Panc1 (cell line): ENCODE measurements at regions not wholly inside any gene's neighbourhood (a gene's known extent, or its start where the extent isn't known, plus 50 kb on each side); places are given as distances from the start of the nearest gene placed in this dataset.

Source experiments
- ATAC-seq: fragments of 200-7000 bp; cut with Tn5 transposase; 2 replicates; pipeline ENCODE4 v1.9.1; 2020; ENCODE audit warnings: mild to moderate bottlenecking, moderate library complexity
- BruUV-seq: library from RNA; stranded (reverse); fragments of 400-500 nt; replicated peaks from 2 replicates; lab custom pipeline; 2021; lab: Mats Ljungman, UMichigan
- CTCF ChIA-PET: fragments of 300-600 bp; sonication (Branson Sonifier 250); formaldehyde crosslinking; loops from one replicate; lab custom pipeline; 2022; ENCODE audit warnings: antibody characterized with exemption; lab: Charles Lee
- POLR2A ChIA-PET: fragments of 300-600 bp; sonication (Branson Sonifier 250); formaldehyde crosslinking; loops from one replicate; lab custom pipeline; 2022; ENCODE audit warnings: antibody characterized with exemption; lab: Charles Lee
- DNase-seq: peaks from one replicate; pipeline ENCODE4 v3.0.0-alpha.2; 2010; ENCODE audit warnings: low read depth, low spot score
- H3K27ac ChIP-seq: 2 replicates; pipeline ENCODE4 v1.5.1; 2011; ENCODE audit warnings: mild to moderate bottlenecking, low read length, inconsistent platforms
- H3K27me3 ChIP-seq: fragments of 200-500 bp; sonication (Bioruptor generic); 2 replicates; pipeline ENCODE4 v1.6.0; 2014; ENCODE audit warnings: low read length, inconsistent platforms; ENCODE audit not compliant: control insufficient read depth, insufficient read depth
- H3K36me3 ChIP-seq: fragments of 200-500 bp; sonication (Bioruptor generic); 2 replicates; pipeline ENCODE4 v1.5.1; 2014; ENCODE audit warnings: inconsistent platforms, mild to moderate bottlenecking, low read length, moderate library complexity; ENCODE audit not compliant: control insufficient read depth, insufficient read depth
- H3K4me1 ChIP-seq: 2 replicates; pipeline ENCODE4 v1.5.1; 2011; ENCODE audit warnings: inconsistent platforms, mild to moderate bottlenecking, low read length, moderate library complexity; ENCODE audit not compliant: control insufficient read depth, insufficient read depth
- H3K4me3 ChIP-seq, 2 experiments: 2 replicates each; pipeline ENCODE4 v1.5.1; 2011 to 2012; ENCODE audit warnings: low read depth in 2 of 2, low read length in 2 of 2, mild to moderate bottlenecking in 2 of 2, inconsistent platforms in 1 of 2, moderate library complexity in 1 of 2
- H3K9me3 ChIP-seq: fragments of 200-500 bp; sonication (Bioruptor generic); 2 replicates; pipeline ENCODE4 v1.5.1; 2014; ENCODE audit warnings: low read depth, mild to moderate bottlenecking, inconsistent platforms, low read length, moderate library complexity; ENCODE audit not compliant: control insufficient read depth, insufficient read depth
- CTCF ChIP-seq: fragments of 450-650 bp; IDR thresholded peaks from 2 replicates; pipeline ENCODE4 v1.5.1; 2017; ENCODE audit warnings: mild to moderate bottlenecking
- POLR2AphosphoS5 ChIP-seq: IDR thresholded peaks from 2 replicates; pipeline ENCODE4 v1.6.1; 2012; ENCODE audit warnings: mild to moderate bottlenecking, low read depth, low read length, moderate library complexity
- SIN3A ChIP-seq: IDR thresholded peaks from 2 replicates; pipeline ENCODE4 v1.6.1; 2012; ENCODE audit warnings: low read depth, mild to moderate bottlenecking, low read length, moderate library complexity, borderline replicate concordance; ENCODE audit not compliant: insufficient read depth
- TCF7L2 ChIP-seq: IDR thresholded peaks from 2 replicates; pipeline ENCODE4 v1.6.1; 2011; ENCODE audit warnings: mild to moderate bottlenecking, low read depth, low read length, inconsistent platforms
- in situ Hi-C: cut with HindIII; loops from 2 replicates; pipeline ENCODE4 v1.10.0; 2016; ENCODE audit warnings: low sequenced_read_pairs, low pct_unique_long_range_greater_than_20kb
- intact Hi-C: fragments of 100-400 bp; cut with micrococcal nuclease; formaldehyde crosslinking; loops from one replicate; pipeline ENCODE4 v1.10.0; 2022; ENCODE audit not compliant: unreplicated experiment
- TF ChIP-seq, protein P1 (sequence below), 2 experiments: IDR thresholded peaks; 2 replicates each; pipeline ENCODE4 v1.6.1; 2011 to 2012; ENCODE audit warnings: low read depth in 2 of 2, control low read depth in 1 of 2, low read length in 1 of 2, mild to moderate bottlenecking in 1 of 2, moderate library complexity in 1 of 2; ENCODE audit not compliant: insufficient read depth in 1 of 2

- ChIA-PET CTCF (no interaction called here), POLR2A (no interaction called here)
- in situ Hi-C loops, result no loop called here
- TF ChIP-seq POLR2AphosphoS5 (no peak), SIN3A (no peak), TCF7L2 (no peak), CTCF (no peak)
- TF ChIP-seq, protein P1, sequence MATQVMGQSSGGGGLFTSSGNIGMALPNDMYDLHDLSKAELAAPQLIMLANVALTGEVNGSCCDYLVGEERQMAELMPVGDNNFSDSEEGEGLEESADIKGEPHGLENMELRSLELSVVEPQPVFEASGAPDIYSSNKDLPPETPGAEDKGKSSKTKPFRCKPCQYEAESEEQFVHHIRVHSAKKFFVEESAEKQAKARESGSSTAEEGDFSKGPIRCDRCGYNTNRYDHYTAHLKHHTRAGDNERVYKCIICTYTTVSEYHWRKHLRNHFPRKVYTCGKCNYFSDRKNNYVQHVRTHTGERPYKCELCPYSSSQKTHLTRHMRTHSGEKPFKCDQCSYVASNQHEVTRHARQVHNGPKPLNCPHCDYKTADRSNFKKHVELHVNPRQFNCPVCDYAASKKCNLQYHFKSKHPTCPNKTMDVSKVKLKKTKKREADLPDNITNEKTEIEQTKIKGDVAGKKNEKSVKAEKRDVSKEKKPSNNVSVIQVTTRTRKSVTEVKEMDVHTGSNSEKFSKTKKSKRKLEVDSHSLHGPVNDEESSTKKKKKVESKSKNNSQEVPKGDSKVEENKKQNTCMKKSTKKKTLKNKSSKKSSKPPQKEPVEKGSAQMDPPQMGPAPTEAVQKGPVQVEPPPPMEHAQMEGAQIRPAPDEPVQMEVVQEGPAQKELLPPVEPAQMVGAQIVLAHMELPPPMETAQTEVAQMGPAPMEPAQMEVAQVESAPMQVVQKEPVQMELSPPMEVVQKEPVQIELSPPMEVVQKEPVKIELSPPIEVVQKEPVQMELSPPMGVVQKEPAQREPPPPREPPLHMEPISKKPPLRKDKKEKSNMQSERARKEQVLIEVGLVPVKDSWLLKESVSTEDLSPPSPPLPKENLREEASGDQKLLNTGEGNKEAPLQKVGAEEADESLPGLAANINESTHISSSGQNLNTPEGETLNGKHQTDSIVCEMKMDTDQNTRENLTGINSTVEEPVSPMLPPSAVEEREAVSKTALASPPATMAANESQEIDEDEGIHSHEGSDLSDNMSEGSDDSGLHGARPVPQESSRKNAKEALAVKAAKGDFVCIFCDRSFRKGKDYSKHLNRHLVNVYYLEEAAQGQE (IDR thresholded peaks at IDR 0.05; ENCODE audit: insufficient read depth in 1 of 2, low read depth in 2 of 2, low read length in 1 of 2), result no peak
- Histone ChIP-seq H3K27me3 (no peaks in the 10 kb centered on the region), H3K9me3 (no peaks in the 10 kb centered on the region), H3K4me1 (no peaks in the 10 kb centered on the region), H3K4me3 (no peak overlapping the region), H3K27ac (no peak overlapping the region), H3K36me3 (no peaks in the 10 kb centered on the region)
- DNase-seq (no peak), ATAC-seq (no peak)
- no TSS peak for BruUV-seq
- intact Hi-C loops, result no loop called here
These were observed 1581.8 kb upstream of the WWC1 start for GRCh38 chr5:166709691-166710090.

GRCh38 chr5:166710271-166710670 lies 1581.2 kb upstream of the WWC1 start:
- BruUV-seq, result no TSS peak
- Histone ChIP-seq H3K9me3 (no peaks in the 10 kb centered on the region), H3K36me3 (no peaks in the 10 kb centered on the region), H3K27ac (no peak overlapping the region), H3K4me1 (no peaks in the 10 kb centered on the region), H3K4me3 (no peak overlapping the region), H3K27me3 (no peaks in the 10 kb centered on the region)
- ATAC-seq, result no peak
- in situ Hi-C loops, result no loop called here
- intact Hi-C loops, result no loop called here
- DNase-seq, result no peak
- TF ChIP-seq CTCF (no peak), TCF7L2 (no peak)
- TF ChIP-seq, protein P1 (IDR thresholded peaks at IDR 0.05; ENCODE audit: insufficient read depth in 1 of 2, low read depth in 2 of 2, low read length in 1 of 2), result no peak
- POLR2A ChIA-PET, result no interaction called here
- CTCF ChIA-PET, result no interaction called here
